Panc1 (cell line): ENCODE measurements at regions not wholly inside any gene's neighbourhood (a gene's known extent, or its start where the extent isn't known, plus 50 kb on each side); places are given as distances from the start of the nearest gene placed in this dataset.

Source experiments
- ATAC-seq: fragments of 200-7000 bp; cut with Tn5 transposase; 2 replicates; pipeline ENCODE4 v1.9.1; 2020; ENCODE audit warnings: mild to moderate bottlenecking, moderate library complexity
- BruUV-seq: library from RNA; stranded (reverse); fragments of 400-500 nt; replicated peaks from 2 replicates; lab custom pipeline; 2021; lab: Mats Ljungman, UMichigan
- CTCF ChIA-PET: fragments of 300-600 bp; sonication (Branson Sonifier 250); formaldehyde crosslinking; loops from one replicate; lab custom pipeline; 2022; ENCODE audit warnings: antibody characterized with exemption; lab: Charles Lee
- POLR2A ChIA-PET: fragments of 300-600 bp; sonication (Branson Sonifier 250); formaldehyde crosslinking; loops from one replicate; lab custom pipeline; 2022; ENCODE audit warnings: antibody characterized with exemption; lab: Charles Lee
- DNase-seq: peaks from one replicate; pipeline ENCODE4 v3.0.0-alpha.2; 2010; ENCODE audit warnings: low read depth, low spot score
- H3K27ac ChIP-seq: 2 replicates; pipeline ENCODE4 v1.5.1; 2011; ENCODE audit warnings: mild to moderate bottlenecking, low read length, inconsistent platforms
- H3K27me3 ChIP-seq: fragments of 200-500 bp; sonication (Bioruptor generic); 2 replicates; pipeline ENCODE4 v1.6.0; 2014; ENCODE audit warnings: low read length, inconsistent platforms; ENCODE audit not compliant: control insufficient read depth, insufficient read depth
- H3K36me3 ChIP-seq: fragments of 200-500 bp; sonication (Bioruptor generic); 2 replicates; pipeline ENCODE4 v1.5.1; 2014; ENCODE audit warnings: inconsistent platforms, mild to moderate bottlenecking, low read length, moderate library complexity; ENCODE audit not compliant: control insufficient read depth, insufficient read depth
- H3K4me1 ChIP-seq: 2 replicates; pipeline ENCODE4 v1.5.1; 2011; ENCODE audit warnings: inconsistent platforms, mild to moderate bottlenecking, low read length, moderate library complexity; ENCODE audit not compliant: control insufficient read depth, insufficient read depth
- H3K4me3 ChIP-seq, 2 experiments: 2 replicates each; pipeline ENCODE4 v1.5.1; 2011 to 2012; ENCODE audit warnings: low read depth in 2 of 2, low read length in 2 of 2, mild to moderate bottlenecking in 2 of 2, inconsistent platforms in 1 of 2, moderate library complexity in 1 of 2
- H3K9me3 ChIP-seq: fragments of 200-500 bp; sonication (Bioruptor generic); 2 replicates; pipeline ENCODE4 v1.5.1; 2014; ENCODE audit warnings: low read depth, mild to moderate bottlenecking, inconsistent platforms, low read length, moderate library complexity; ENCODE audit not compliant: control insufficient read depth, insufficient read depth
- CTCF ChIP-seq: fragments of 450-650 bp; IDR thresholded peaks from 2 replicates; pipeline ENCODE4 v1.5.1; 2017; ENCODE audit warnings: mild to moderate bottlenecking
- POLR2AphosphoS5 ChIP-seq: IDR thresholded peaks from 2 replicates; pipeline ENCODE4 v1.6.1; 2012; ENCODE audit warnings: mild to moderate bottlenecking, low read depth, low read length, moderate library complexity
- REST ChIP-seq, 2 experiments: IDR thresholded peaks; 2 replicates each; pipeline ENCODE4 v1.6.1; 2011 to 2012; ENCODE audit warnings: low read depth in 2 of 2, control low read depth in 1 of 2, low read length in 1 of 2, mild to moderate bottlenecking in 1 of 2, moderate library complexity in 1 of 2; ENCODE audit not compliant: insufficient read depth in 1 of 2
- SIN3A ChIP-seq: IDR thresholded peaks from 2 replicates; pipeline ENCODE4 v1.6.1; 2012; ENCODE audit warnings: low read depth, mild to moderate bottlenecking, low read length, moderate library complexity, borderline replicate concordance; ENCODE audit not compliant: insufficient read depth
- TCF7L2 ChIP-seq: IDR thresholded peaks from 2 replicates; pipeline ENCODE4 v1.6.1; 2011; ENCODE audit warnings: mild to moderate bottlenecking, low read depth, low read length, inconsistent platforms
- in situ Hi-C: cut with HindIII; loops from 2 replicates; pipeline ENCODE4 v1.10.0; 2016; ENCODE audit warnings: low sequenced_read_pairs, low pct_unique_long_range_greater_than_20kb
- intact Hi-C: fragments of 100-400 bp; cut with micrococcal nuclease; formaldehyde crosslinking; loops from one replicate; pipeline ENCODE4 v1.10.0; 2022; ENCODE audit not compliant: unreplicated experiment

DNA sequence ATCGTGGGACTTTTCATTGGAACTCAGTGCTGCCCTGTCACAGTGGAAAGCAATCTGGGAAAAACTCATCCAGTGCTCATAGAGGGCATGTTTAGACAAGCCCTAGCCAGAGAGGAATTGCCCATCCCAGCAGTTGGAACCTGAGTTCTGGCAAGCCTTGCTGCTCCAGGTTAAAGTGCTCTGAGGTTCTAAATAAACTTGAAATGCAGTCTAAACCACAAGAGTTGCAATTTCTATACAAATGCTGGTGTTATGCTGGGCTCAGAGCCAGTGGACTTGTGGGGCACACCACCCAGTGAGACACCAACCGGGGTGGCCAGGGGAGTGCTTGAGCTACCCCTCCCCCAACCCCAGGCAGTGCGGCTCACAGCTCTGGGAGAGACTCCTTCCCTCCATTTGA is 142.8 kb upstream of the PPP1R2C start:
- no peak for ATAC-seq
- ChIA-PET CTCF (no interaction called here), POLR2A (no interaction called here)
- no peak for DNase-seq
- no peaks in the 10 kb centered on the region for H3K27me3 ChIP-seq
- no peak for TF ChIP-seq REST (IDR thresholded peaks at IDR 0.05; ENCODE audit: insufficient read depth in 1 of 2, low read depth in 2 of 2, low read length in 1 of 2)
- TF ChIP-seq POLR2AphosphoS5: no peak
- TF ChIP-seq SIN3A: no peak
- TF ChIP-seq CTCF: no peak
- TF ChIP-seq TCF7L2: no peak
- no peaks in the 10 kb centered on the region for H3K36me3 ChIP-seq
- no peaks in the 10 kb centered on the region for H3K4me1 ChIP-seq
- no TSS peak for BruUV-seq
- in situ Hi-C loops: no loop called here
- no peaks in the 10 kb centered on the region for H3K9me3 ChIP-seq
- H3K27ac ChIP-seq: no peak overlapping the region
- no peak overlapping the region for H3K4me3 ChIP-seq
- intact Hi-C loops: no loop called here

- intact Hi-C loops: no loop called here
- no peak overlapping the region for H3K27ac ChIP-seq
- no peaks in the 10 kb centered on the region for H3K4me1 ChIP-seq
- no peak overlapping the region for H3K4me3 ChIP-seq
- no peaks in the 10 kb centered on the region for H3K9me3 ChIP-seq
- in situ Hi-C loops: no loop called here
- ATAC-seq: no peak
- no peaks in the 10 kb centered on the region for H3K27me3 ChIP-seq
- no peaks in the 10 kb centered on the region for H3K36me3 ChIP-seq
- DNase-seq: no peak
- BruUV-seq: no TSS peak
- ChIA-PET POLR2A (no interaction called here), CTCF (no interaction called here)
- TF ChIP-seq POLR2AphosphoS5: no peak
- no peak for TF ChIP-seq TCF7L2
- no peak for TF ChIP-seq SIN3A
- TF ChIP-seq REST (IDR thresholded peaks at IDR 0.05; ENCODE audit: insufficient read depth in 1 of 2, low read depth in 2 of 2, low read length in 1 of 2): no peak
- no peak for TF ChIP-seq CTCF
Measured at GRCh38 chrX:42930071-42930470, 152.1 kb upstream of the PPP1R2C start.
